Astrocyte (in vitro differentiated cells and primary cell): ENCODE measurements at regions not wholly inside any gene's neighbourhood (a gene's known extent, or its start where the extent isn't known, plus 50 kb on each side); places are given as distances from the start of the nearest gene placed in this dataset.

ENCODE experiments used
- EZH2 ChIP-seq: IDR thresholded peaks from 2 replicates; pipeline ENCODE4 v1.6.1; 2012; ENCODE audit warnings: mild to moderate bottlenecking, low read length, inconsistent platforms; ENCODE audit not compliant: insufficient read depth
- TF ChIP-seq, protein P1 (sequence below): IDR thresholded peaks from 2 replicates; pipeline ENCODE4 v1.5.1; 2011; ENCODE audit warnings: low read depth, mild to moderate bottlenecking, inconsistent platforms, low read length, moderate library complexity; ENCODE audit not compliant: insufficient read depth

DNA sequence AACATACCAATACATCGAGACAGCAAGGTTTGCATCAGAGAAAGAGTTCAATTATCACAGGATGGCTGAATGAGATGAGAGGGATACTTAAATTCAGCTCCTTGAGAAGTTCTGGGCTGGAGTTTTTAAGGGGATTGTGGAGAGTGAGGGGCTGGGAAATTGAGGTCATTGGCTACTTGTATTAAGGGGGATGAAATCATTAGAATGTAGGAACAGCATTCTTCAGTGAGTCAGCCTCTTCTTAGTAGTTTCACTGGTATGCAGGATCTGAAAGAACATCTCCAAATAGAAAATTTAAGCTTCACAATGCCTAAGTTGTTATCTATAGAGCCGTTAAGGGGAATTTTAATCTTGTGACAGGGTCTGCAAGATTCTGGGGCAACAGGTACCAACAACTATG lies 211.6 kb upstream of the TAPT1 start:
- TF ChIP-seq, protein P1, sequence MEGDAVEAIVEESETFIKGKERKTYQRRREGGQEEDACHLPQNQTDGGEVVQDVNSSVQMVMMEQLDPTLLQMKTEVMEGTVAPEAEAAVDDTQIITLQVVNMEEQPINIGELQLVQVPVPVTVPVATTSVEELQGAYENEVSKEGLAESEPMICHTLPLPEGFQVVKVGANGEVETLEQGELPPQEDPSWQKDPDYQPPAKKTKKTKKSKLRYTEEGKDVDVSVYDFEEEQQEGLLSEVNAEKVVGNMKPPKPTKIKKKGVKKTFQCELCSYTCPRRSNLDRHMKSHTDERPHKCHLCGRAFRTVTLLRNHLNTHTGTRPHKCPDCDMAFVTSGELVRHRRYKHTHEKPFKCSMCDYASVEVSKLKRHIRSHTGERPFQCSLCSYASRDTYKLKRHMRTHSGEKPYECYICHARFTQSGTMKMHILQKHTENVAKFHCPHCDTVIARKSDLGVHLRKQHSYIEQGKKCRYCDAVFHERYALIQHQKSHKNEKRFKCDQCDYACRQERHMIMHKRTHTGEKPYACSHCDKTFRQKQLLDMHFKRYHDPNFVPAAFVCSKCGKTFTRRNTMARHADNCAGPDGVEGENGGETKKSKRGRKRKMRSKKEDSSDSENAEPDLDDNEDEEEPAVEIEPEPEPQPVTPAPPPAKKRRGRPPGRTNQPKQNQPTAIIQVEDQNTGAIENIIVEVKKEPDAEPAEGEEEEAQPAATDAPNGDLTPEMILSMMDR, result no peak
- no peak for TF ChIP-seq EZH2
